ENCODE measurements at regions not wholly inside any gene's neighbourhood (a gene's known extent, or its start where the extent isn't known, plus 50 kb on each side); places are given as distances from the start of the nearest gene placed in this dataset.

DNA sequence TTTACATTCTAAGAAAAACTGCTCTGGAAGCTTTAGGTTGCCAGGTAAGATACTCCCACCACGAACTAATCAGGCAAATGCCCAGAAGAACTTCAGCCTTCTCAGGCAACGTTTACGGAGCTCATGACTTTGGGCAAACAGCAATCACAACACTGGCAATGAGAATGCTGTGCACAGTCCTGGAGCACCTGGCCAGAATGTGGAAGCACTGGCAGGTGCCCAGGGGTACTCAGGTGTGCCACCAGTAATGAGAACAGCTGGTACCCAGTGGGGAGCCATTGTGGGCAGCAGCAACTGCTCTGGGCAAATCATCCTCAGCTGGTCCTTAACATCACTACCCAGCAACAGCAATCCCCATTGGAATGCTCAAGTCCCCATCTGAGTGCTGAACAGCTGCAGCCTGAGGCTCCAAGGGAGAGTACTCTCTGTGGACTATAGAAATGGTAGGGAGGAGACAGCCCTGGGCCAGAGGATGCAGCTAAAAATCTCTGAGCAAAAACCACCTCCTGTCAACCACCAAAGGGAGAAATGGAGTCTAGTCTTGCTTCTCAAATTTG, 210.0 kb downstream of the FOXO1 start:
- DNase-seq (ENCODE audit: low spot score): no peak

DNA sequence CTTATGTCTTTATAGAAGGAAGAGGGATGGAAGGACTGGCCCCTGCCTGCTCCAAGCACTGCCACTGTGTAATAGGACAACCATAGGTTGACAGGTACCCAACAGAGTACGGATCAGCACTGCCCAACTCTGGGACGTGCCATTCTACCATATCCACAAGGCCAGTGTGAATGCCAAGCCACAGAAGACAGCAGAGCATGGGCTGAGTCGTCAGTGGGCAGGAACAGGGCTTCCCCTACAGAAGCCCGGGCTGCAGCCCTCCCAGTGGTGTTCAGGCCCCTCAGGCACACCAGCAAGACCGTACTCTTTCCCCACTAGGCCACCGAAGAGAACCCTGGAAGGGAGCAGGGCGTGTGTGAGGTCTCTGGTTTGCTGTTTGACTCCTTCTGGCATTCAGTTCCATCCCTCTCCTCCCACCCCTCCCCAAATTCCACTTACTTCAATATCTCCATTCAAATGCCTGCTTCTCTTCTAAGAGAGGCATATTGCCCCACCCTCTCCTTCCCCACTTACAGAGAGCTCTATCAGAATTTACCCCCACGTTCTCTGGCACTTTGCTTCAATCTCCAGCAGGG, 209.4 kb downstream of the FOXO1 start:
- no peak for DNase-seq (ENCODE audit: low spot score)

DNA sequence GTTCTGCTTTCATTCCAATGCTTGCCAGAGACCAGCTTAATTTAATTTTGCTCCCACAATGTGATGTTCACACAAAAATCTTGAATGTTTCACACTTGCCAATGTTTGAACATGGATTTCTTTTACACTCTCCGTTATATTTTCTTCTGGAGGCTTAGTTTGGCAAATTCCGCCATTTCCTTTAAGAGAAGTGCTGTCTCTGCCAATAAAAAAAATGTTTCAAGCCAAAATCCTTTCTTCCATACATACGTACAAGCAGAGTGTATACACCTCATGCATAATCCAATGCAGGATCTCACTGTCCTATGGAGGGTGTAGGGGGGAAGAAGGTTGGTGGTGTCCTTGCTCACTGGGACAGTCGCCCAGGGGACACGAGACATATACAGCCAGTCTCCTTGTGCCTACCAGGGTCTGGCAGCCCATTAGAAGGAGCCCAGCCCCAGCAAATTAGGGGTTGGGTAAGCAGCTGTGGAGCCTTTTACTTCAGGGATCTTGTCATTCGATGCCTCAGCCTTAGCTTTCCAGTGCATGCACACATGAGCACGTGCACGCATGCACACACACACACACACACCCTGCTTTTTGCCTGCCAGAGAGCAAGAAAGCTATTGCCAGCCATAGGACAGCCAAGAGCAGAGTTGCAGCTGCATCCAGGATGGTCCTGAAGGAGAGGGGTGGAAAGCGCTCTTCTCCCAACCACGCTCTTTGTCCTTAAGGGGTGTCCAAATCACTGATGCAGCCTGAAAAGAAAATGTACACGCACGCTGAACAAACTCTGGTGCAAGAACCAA, 208.3 kb downstream of the FOXO1 start:
- no peak for DNase-seq (ENCODE audit: low spot score)

DNA sequence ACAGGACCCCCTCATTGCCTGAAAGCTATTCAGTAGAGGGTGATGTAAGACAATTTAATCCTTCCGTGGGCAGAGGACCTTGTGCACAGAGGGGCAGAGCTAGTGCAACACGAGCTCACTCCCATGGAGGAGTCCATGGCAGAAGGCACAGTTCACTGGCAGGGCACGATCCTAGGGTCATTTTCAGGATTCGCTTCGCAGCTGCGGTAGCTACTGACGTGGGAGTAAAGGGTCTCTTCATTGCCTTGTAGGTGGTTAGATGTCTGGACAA, 207.8 kb downstream of the FOXO1 start:
- DNase-seq (ENCODE audit: low spot score): no peak

DNA sequence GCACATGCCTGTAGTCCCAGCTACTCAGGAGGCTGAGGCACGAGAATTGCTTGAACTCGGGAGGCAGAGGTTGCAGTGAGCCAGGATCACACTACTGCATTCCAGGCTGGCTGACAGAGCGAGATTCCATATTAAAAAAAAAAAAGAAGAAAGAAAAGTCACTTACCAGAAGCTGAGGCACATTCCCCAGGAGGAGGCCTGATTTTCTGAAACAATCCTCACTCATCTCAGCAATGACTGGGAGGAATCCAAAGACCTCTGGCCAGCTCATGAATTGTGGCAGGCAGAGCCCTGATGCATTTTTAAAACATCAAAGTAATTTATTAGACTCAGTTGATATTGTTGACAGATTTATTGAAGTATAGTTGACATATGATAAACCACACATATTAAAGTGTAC, 206.3 kb downstream of the FOXO1 start:
- DNase-seq (ENCODE audit: low spot score): no peak

DNA sequence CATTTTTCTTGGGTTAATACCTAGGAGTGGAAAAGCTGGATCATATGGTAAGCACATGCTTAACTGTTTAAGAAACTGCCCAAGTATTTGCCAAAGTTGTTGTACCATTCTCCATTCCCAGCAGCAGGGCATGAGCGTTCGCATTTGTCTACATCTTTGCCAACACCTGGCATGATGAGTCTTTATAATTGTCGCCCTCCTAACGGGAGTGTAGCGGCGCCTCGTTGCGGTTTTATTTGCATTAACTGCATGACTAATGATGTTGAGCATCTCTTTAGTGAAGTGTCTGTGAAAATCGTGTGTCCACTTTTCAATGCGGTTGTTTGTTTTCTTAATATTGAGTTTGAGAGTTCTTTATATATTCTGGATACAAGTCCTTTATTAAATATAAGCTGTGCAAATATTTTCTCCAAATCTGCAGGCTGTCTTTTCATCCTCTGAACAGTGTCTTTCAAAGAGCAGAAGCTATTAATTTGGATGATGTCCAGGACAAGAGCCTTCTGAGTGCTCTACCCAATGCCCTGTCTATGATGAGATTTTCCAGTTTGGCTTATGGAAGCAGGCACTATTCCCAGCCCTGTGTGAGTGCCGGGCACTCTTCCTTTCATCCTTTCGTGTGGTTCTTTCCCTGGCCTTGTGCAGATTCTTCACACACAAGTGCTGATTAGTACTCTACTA, 202.0 kb downstream of the FOXO1 start:
- DNase-seq (ENCODE audit: low spot score): no peak

DNA sequence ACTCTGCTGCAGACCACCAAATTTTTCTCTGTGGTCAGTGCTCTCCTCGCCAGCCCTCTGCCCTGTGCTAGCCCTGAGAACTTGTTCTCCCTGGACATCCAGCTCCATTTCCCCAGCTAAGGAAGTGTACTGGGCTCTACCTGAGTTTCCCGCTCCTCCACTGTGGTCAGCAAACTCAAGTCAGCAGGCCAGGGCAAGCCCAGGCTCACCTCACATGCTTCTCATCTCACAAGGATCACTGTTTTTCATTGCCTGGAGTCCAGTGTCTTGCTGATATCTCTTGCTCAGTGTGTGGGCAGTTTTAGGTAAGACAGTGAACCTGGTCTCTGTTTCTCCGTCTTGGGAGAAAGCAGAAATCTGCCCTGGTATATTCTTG, 201.4 kb downstream of the FOXO1 start:
- DNase-seq (ENCODE audit: low spot score): no peak

DNA sequence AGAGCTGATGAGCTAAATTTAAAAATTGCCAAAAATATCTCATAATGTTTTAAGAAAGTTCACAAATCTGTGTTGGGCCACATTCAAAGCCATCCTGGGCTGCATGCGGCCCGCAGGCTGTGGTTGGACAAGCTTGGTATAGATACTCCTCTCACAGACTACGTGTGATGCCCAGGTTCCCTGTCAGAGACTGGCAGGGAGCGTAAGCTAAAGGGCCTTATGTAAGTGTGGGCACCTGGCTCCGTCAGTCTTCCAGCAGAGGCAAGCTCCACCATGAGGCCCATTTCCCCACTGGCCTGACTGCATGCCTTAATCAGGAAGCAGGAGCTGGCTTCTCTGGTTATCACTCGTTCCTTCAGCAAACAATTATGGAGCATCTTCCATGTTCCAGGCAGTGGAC, 200.2 kb downstream of the FOXO1 start:
- DNase-seq (ENCODE audit: low spot score): no peak

DNA sequence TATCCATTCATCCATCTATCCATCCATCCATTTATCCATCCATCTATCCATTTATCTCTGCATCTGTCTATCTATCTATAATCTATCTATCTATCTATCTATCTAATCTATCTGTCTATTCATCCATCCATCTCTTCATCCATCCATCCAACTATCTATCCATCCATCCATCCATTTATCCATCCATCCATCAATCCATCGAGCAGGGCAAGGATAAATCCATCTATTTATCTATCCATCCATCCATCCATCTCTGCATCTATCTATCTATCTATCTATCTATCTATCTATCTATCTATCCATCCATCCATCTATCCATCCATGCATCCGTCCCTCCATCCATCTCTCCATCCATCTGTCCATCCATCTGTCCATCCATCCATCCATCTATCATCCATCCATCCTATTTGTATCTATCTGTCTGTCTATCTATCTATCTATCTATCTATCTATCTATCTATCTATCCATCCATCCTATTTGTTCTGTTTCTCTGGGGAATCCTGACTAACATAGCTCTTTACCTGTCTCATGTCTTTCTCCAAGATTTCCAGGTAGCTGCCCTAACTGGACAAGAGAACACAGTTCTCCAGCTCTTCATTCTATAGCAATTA, 198.1 kb downstream of the FOXO1 start:
- DNase-seq (ENCODE audit: low spot score): no peak

DNA sequence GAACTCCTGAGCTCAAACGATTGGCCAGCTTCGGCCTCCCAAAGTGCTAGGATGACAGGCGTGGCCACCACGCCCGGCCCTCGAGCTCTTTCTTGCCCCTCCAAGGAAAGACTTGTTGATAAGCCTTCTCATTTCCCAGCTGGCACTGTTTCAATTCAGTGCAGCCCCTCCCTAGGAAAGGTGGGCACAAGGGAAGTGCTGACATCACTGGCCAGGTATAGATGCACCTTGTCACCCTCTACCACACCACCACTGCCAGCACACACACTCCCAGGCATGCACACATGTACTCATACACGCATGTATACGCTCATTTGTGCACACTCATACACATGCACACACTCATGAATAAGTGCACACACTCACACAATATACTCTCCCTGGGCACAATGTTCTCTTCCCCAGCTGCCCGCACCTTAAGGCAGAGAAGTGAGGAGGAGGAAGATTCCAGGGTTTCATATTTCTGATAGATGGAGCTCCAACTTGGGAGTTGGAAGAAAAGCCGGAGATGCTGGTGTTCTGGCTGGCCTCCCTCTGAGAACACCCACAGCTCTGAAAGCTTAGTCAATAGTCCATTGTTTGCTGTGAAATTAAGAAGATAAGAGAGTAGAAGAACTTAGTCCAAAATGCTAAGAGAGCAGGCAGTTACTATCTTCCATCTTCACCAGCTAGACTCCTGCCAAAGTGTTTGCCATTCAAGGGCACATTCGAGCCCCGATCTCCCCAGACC, 196.7 kb downstream of the FOXO1 start:
- no peak for DNase-seq (ENCODE audit: low spot score)

DNA sequence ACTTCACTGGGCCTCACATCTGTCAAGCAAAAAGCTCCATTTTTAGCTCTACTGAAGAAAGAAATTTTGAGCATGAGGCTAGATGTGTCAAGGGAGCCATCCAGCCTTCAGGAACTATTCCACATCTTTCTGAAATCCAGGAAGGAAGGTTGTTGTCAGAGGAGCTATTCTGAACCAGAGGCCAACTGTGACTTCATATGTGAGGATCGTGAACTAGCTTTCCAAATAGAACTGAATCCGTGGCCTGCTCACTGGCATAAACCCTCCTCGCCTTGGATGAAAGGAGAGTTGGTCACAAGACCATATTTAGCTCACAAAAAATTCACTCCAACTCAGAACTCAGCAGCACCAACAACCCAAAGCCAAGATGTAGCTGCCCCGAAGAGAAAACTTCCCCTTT, 195.8 kb downstream of the FOXO1 start:
- no peak for DNase-seq (ENCODE audit: low spot score)

DNA sequence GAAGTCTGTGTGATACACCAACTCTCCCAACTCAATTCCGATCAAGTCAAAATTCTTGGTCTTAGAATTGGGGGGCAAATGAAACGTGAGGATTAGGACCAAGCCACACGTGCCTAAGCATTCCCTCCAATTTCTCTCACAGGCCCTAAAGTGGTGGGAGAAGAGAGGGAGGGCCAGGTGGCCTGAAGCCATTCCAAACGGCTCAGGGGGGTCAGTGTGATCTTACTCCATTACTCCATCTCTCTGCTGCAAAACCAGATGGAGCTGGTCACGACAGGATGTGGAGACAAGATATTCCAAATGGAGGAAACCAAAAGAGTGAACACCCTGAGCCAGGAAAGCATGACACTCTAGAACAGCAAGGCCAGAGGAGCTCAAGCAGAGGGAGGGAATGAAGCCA, 195.4 kb downstream of the FOXO1 start:
- DNase-seq (ENCODE audit: low spot score): no peak

DNA sequence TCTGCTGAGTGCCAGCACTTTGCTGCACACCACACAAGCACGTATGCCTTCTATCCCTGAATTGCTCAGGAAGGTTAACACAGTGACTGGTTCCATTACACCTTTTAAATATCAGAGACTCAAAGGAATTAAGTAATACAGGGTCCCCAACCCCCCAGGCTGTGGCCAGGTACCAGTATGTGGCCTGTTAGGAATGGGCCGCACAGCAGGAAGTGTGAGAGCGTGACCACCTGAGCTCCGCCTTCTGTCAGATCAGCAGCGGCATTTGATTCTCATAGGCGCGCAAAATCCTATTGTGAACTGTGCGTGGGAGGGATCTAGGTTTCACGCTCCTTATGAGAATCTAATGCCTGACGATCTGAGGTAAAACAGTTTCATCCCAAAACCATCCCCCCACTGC, 194.5 kb downstream of the FOXO1 start:
- no peak for DNase-seq (ENCODE audit: low spot score)

DNA sequence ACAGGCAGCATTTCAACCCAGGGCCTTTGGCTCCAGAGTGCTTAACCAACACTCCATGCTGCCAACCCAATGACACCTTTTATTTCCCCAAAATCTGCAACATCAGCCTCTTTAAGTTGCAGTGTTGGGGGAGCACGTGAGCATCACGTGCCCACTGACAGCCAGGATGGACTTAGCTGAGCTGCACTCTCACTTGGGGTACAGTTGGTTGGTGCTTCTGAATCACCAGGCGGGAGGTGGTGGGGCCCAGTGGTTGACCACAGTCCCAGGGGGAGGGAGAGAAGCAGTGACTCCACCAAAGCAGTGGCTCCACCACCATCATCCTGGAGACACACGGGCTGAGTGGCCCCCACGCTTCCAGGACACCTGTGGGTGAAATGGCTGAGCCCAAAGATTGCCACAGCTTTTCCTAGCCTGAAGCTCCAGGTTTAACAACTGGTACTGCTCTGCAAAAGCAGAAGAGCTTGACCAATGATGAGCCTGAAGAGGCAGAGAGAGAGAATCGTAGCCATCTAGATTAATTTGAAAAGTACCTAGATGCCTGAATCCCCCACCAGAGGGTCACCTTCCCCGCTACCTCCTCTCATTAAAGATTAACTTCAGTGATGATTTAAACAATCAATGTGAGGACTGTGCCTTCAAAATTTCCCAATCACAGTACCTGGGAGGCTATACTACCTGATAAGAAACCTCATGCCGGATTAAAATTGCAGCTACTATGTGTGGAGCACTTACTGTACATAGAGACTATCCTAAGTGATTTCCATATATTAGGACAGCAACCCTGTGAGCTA, 193.8 kb downstream of the FOXO1 start:
- DNase-seq (ENCODE audit: low spot score): no peak

DNA sequence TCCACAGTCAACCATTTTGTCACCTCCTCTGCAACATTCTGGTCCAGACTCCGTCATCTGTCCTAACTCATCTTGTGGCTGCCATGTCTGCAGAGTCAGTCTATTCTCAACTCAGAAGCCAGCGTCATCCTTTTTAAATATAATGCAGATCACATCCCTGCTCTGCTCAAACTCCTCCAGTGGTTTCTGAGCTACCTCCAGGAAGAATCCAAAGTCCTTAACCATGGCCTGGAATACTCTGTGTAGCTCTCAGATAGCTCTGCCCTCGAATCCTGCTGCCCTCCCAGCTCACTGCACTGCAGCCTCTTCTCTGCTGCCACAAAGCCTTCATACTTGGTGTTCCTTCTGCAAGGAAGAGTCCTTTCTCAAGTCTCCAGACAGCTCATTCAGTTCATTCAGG, 190.8 kb downstream of the FOXO1 start:
- no peak for DNase-seq (ENCODE audit: low spot score)

DNA sequence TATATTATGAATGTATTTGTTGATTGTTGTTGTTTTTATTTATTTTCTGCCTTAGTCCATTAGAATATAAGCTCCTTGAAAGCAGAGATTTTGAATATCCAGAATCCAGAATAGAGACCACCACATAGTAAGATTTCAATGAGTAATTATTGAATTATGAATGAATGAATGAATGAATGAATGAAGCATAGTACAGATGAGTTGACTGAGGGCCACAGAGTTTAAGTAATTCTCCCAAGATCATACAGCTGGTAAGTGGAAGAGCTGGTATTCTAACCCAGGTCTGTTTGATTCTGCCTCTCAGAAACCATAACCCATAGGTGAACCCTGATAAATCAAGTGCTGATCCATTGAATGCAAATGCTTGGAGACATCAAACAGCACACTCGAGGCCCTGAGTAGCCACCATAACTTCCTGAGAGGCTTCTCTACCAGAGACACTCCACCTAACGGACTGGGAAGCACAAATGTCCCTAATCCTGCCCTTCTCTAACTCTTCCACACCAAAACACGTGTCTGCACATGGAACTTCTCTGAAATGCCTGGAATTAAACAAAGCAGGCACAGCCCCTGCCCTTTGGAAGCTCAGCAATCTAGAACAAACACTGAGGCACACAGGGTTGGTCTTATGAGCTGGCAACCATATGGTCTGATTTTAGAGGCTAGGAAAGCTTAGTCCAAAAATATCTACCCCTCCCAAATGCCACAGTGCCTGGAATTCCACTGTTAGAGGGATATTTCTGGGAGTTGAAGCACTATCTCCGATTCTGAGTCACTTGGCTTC, 190.1 kb downstream of the FOXO1 start:
- no peak for DNase-seq (ENCODE audit: low spot score)

DNA sequence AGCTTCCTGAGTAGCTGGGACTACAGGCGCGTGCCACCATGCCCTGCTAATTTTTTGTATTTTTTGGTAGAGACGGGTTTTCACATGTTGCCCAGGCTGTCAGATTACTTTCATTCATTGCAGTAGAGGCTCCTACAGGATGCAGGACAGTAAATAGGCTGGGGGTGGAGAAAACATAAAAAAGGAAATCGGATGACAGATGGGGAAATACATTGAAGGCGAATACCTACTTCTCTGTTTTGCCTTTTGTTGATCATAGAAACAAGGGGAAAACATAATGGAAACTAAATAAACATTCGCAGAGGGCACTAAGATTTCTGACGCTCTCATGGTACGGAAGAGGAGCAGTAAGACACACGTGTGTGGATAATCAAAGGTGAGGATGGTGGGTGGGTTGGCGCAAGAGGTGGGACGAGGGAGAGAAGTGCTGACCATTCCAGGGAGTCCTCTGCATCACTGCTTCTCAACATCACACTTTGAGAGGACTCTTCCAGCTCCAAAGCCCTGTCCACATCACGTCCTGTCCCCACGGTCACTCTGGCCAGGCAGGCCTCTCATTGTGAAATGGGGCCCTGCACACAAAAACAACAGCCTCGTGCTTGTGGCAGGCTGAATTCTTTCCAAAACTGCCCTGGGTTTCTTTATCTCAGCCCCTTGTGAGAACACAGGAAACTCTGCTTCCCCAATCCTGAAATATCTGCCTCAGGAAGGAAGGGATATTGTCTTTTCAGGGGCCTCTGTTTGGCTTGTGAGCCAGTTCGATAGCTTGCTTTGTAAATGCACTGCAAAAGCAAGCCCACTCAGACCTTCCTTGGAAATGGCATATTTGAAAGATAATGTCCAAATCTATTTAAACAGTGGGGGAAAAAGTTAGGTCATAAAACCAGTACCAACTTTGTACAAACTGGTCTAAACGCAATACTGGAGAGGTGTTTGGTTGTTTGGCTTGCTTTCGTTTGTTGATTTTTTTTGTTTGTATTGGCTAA, 188.5 kb downstream of the FOXO1 start:
- no peak for DNase-seq (ENCODE audit: low spot score)

DNA sequence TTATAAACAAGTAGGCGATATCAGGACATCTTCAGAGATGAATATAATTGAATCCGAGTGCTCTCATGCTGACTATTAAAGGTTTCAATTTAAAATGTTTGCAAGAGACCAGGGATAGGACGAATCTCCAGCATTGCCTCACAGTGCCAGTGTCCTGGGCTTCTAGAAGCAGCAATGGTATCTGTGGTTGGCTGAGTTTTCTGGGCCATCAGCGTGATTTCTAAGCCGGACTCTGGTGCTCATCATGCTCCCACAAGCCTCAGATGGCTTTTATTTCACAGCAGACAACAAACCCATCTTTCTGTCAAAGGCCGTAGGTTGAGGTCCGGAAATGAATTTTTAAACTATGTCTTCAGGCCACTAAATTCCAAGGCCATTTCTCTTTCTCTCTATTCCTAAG, 187.7 kb downstream of the FOXO1 start:
- no peak for DNase-seq (ENCODE audit: low spot score)

DNA sequence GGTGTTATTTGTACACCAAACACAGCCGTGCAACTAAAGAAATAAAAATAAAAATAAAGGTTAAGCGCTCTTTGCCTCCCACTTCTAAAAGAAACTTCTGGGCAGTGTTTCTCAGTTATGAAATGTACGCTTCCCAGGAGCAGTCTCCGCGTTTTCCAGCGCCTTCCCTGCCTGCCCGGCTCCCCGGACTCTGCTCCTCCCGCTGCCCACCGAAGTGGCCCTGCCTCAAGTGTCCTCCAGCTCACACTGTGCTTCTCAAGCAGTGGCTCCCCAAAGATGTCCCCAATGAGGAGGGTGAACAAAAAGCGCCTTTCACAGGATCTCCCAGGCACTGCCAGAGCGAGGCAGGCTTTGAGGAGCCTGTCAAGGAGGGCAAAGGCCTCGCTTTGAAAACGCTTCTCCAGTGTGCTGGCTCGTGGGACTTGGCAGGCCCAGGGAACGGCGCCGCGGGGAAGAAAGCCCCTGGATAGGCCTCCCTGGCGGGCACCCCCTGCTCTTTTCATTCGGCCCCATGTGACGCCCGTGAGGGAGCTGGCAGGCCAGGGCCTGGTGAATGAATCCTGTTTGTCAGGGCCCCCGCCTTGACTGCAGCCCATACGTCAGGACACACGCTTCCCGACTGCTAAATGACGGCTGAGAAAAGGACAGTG, 187.1 kb downstream of the FOXO1 start:
- peak; percentile 84 for DNase-seq (ENCODE audit: low spot score)
